H9 (cell line): ENCODE measurements at regions not wholly inside any gene's neighbourhood (a gene's known extent, or its start where the extent isn't known, plus 50 kb on each side); places are given as distances from the start of the nearest gene placed in this dataset.

Experiments
- DNase-seq: peaks from one replicate; pipeline ENCODE4 v3.0.0-alpha.2; 2017
- H2AFZ ChIP-seq: one replicate; pipeline ENCODE4 v1.6.1; 2013; ENCODE audit warnings: mild to moderate bottlenecking, low read length, control low read depth, moderate library complexity
- H2AK5ac ChIP-seq: 2 replicates; pipeline ENCODE4 v1.6.1; 2013; ENCODE audit warnings: low read length, control low read depth, mixed read lengths; ENCODE audit not compliant: insufficient read length
- H2BK120ac ChIP-seq: one replicate; pipeline ENCODE4 v1.6.1; 2013; ENCODE audit warnings: low read depth, mild to moderate bottlenecking, low read length, control low read depth, inconsistent platforms; ENCODE audit not compliant: poor library complexity, severe bottlenecking
- H2BK12ac ChIP-seq: 2 replicates; pipeline ENCODE4 v1.6.1; 2013; ENCODE audit warnings: low read length, control low read depth, mixed read lengths, low read depth; ENCODE audit not compliant: insufficient read length
- H2BK15ac ChIP-seq: 2 replicates; pipeline ENCODE4 v1.6.1; 2013; ENCODE audit warnings: low read depth, low read length, control low read depth
- H2BK20ac ChIP-seq: one replicate; pipeline ENCODE4 v1.6.1; 2013; ENCODE audit warnings: low read depth, mild to moderate bottlenecking, low read length, control low read depth, inconsistent platforms; ENCODE audit not compliant: poor library complexity, severe bottlenecking
- H2BK5ac ChIP-seq: 2 replicates; pipeline ENCODE4 v1.6.1; 2013; ENCODE audit warnings: low read length, control low read depth, mixed read lengths; ENCODE audit not compliant: insufficient read length
- H3K14ac ChIP-seq: 2 replicates; pipeline ENCODE4 v1.6.1; 2013; ENCODE audit warnings: low read length, control low read depth; ENCODE audit not compliant: insufficient read depth
- H3K18ac ChIP-seq: 2 replicates; pipeline ENCODE4 v1.6.1; 2013; ENCODE audit warnings: low read depth, mild to moderate bottlenecking, mixed read lengths, low read length, control low read depth; ENCODE audit not compliant: insufficient read length
- H3K23ac ChIP-seq: 2 replicates; pipeline ENCODE4 v1.6.1; 2013; ENCODE audit warnings: low read length, control low read depth, mixed read lengths, low read depth; ENCODE audit not compliant: insufficient read length
- H3K23me2 ChIP-seq: 2 replicates; pipeline ENCODE4 v1.6.1; 2013; ENCODE audit warnings: low read depth, mild to moderate bottlenecking, mixed read lengths, low read length, control low read depth; ENCODE audit not compliant: insufficient read length, poor library complexity, severe bottlenecking
- H3K27ac ChIP-seq: 2 replicates; pipeline ENCODE4 v1.5.1; 2013; ENCODE audit warnings: low read length, control low read depth, mixed read lengths, low read depth; ENCODE audit not compliant: insufficient read length
- H3K27me3 ChIP-seq: 2 replicates; pipeline ENCODE4 v1.6.1; 2013; ENCODE audit warnings: low read length, control low read depth, inconsistent platforms; ENCODE audit not compliant: insufficient read depth
- H3K4ac ChIP-seq: 2 replicates; pipeline ENCODE4 v1.6.1; 2013; ENCODE audit warnings: low read depth, mild to moderate bottlenecking, control low read depth, inconsistent platforms, low read length, moderate library complexity
- H3K4me1 ChIP-seq: 2 replicates; pipeline ENCODE4 v1.6.1; 2013; ENCODE audit warnings: low read length, control low read depth, inconsistent platforms; ENCODE audit not compliant: insufficient read depth
- H3K4me2 ChIP-seq: 2 replicates; pipeline ENCODE4 v1.6.1; 2013; ENCODE audit warnings: low read length, control low read depth, mixed read lengths; ENCODE audit not compliant: insufficient read length, insufficient read depth
- H3K56ac ChIP-seq: 2 replicates; pipeline ENCODE4 v1.6.1; 2013; ENCODE audit warnings: low read depth, mild to moderate bottlenecking, mixed read lengths, low read length, control low read depth; ENCODE audit not compliant: insufficient read length
- H3K79me1 ChIP-seq: 2 replicates; pipeline ENCODE4 v1.6.1; 2013; ENCODE audit warnings: low read depth, mild to moderate bottlenecking, moderate library complexity, low read length, control low read depth, inconsistent platforms; ENCODE audit not compliant: insufficient read depth, poor library complexity, severe bottlenecking
- H3K79me2 ChIP-seq: 2 replicates; pipeline ENCODE4 v1.6.1; 2013; ENCODE audit warnings: low read length, control low read depth, inconsistent platforms; ENCODE audit not compliant: insufficient read depth
- H3K9ac ChIP-seq: 2 replicates; pipeline ENCODE4 v1.6.1; 2013; ENCODE audit warnings: low read length, control low read depth, mixed read lengths; ENCODE audit not compliant: insufficient read length; ENCODE audit errors: extremely low read depth
- H3K9me3 ChIP-seq: one replicate; pipeline ENCODE4 v1.6.1; 2013; ENCODE audit warnings: low read depth, low read length, inconsistent platforms; ENCODE audit not compliant: control insufficient read depth
- H3T11ph ChIP-seq: one replicate; pipeline ENCODE4 v1.6.1; 2013; ENCODE audit warnings: mild to moderate bottlenecking, low read length, control low read depth, inconsistent platforms
- H4K20me1 ChIP-seq: one replicate; pipeline ENCODE4 v1.6.1; 2013; ENCODE audit not compliant: control insufficient read depth, insufficient read length, insufficient read depth
- H4K5ac ChIP-seq: 2 replicates; pipeline ENCODE4 v1.6.1; 2013; ENCODE audit warnings: low read depth, mild to moderate bottlenecking, mixed read lengths, low read length, control low read depth; ENCODE audit not compliant: insufficient read length
- H4K8ac ChIP-seq: replicated peaks from 2 replicates; pipeline ENCODE4 v1.6.1; 2013; ENCODE audit warnings: low read length, control low read depth, mixed read lengths, low read depth; ENCODE audit not compliant: insufficient read length
- H4K91ac ChIP-seq: 2 replicates; pipeline ENCODE4 v1.6.1; 2013; ENCODE audit warnings: low read depth, mild to moderate bottlenecking, moderate library complexity, mixed read lengths, low read length, control low read depth; ENCODE audit not compliant: insufficient read length
- H3K27ac Mint-ChIP-seq, 3 experiments: 2 replicates in 2 of 3; 3 replicates in 1 of 3; pipeline ENCODE4 v1.8.0; 2020 to 2021; ENCODE audit warnings: mixed read lengths in 3 of 3, mild to moderate bottlenecking in 1 of 3, moderate library complexity in 1 of 3
- H3K27me3 Mint-ChIP-seq: 2 replicates; pipeline ENCODE4 v1.8.0; 2021; ENCODE audit warnings: low read depth, mild to moderate bottlenecking, moderate library complexity, mixed read lengths
- H3K36me3 Mint-ChIP-seq, 3 experiments: 2 replicates in 2 of 3; 3 replicates in 1 of 3; pipeline ENCODE4 v1.8.0; 2020 to 2021; ENCODE audit warnings: low read depth in 3 of 3, mixed read lengths in 3 of 3; ENCODE audit not compliant: insufficient read depth in 1 of 3
- H3K4me1 Mint-ChIP-seq, 2 experiments: 2 replicates each; pipeline ENCODE4 v1.8.0; 2020; ENCODE audit warnings: mixed read lengths in 2 of 2
- H3K4me3 Mint-ChIP-seq, 2 experiments: 2 replicates in 1 of 2; 3 replicates in 1 of 2; pipeline ENCODE4 v1.8.0; 2020 to 2021; ENCODE audit warnings: mild to moderate bottlenecking in 2 of 2, mixed read lengths in 2 of 2, moderate library complexity in 1 of 2
- H3K9me3 Mint-ChIP-seq, 2 experiments: 2 replicates in 1 of 2; 3 replicates in 1 of 2; pipeline ENCODE4 v1.8.0; 2020; ENCODE audit warnings: mild to moderate bottlenecking in 2 of 2, mixed read lengths in 2 of 2, moderate library complexity in 1 of 2
- WGBS: extraction: QIAGEN DNeasy Blood & Tissue Kit; methylation state at CpG from one replicate; pipeline ENCODE4 v1.1.7; 2013; ENCODE audit warnings: missing lambda C conversion rate, low lambda C conversion rate, mixed read lengths; ENCODE audit not compliant: insufficient read length; ENCODE audit errors: extremely low coverage; 5-methylcytosine and 5-hydroxymethylcytosine counted together
- TF ChIP-seq, protein P1 (sequence below): fragments of 200-600 bp; sonication (generic); conservative IDR thresholded peaks from 3 replicates; pipeline ENCODE4 v1.8.0; 2021; ENCODE audit warnings: antibody characterized with exemption, mild to moderate bottlenecking

DNA sequence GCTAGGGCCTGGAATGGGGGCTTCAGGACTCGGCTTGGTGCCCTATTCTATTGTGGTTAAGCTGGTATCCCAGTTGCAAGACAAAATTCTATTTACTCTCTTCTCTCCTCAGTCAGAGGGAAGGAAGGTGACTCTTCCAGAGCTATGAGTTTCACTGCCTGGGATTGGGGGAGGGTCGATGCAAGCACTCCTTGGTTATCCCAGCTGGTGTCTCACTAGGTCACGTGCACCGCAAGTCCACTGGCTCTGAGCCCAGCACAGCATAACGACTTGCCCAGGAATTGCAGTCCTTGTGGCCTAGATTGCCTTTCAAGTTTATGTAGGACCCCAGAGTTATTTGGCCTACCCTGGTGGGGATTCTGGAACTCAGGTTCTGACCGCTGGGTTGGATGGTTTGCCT lies 958.8 kb downstream of the IGSF11 start:
- Histone ChIP-seq H3K23me2 (no peaks in the 10 kb centered on the region), H4K20me1 (no peaks in the 10 kb centered on the region), H4K5ac (no peak overlapping the region), H3T11ph (no peak overlapping the region), H3K79me2 (no peaks in the 10 kb centered on the region), H3K9ac (no peak overlapping the region), H3K27ac (no peak overlapping the region), H3K4me1 (no peaks in the 10 kb centered on the region), H2BK12ac (no peak overlapping the region), H2BK15ac (no peak overlapping the region), H2AFZ (no peak overlapping the region), H2BK20ac (no peak overlapping the region), H4K91ac (no peak overlapping the region), H4K8ac (no peak overlapping the region), H3K18ac (no peak overlapping the region), H3K4me2 (no peak overlapping the region), H3K56ac (no peak overlapping the region), H3K27me3 (no peaks in the 10 kb centered on the region), H2BK120ac (no peak overlapping the region), H3K9me3 (no peaks in the 10 kb centered on the region), H3K23ac (no peak overlapping the region), H3K4ac (no peak overlapping the region), H2AK5ac (no peak overlapping the region), H3K14ac (no peak overlapping the region), H2BK5ac (no peak overlapping the region), H3K79me1 (no peaks in the 10 kb centered on the region)
- no CpG with 5 or more reads among the region's 6 CpGs for WGBS
- Mint-ChIP-seq H3K27ac (no peak overlapping the region), H3K27me3 (no peaks in the 10 kb centered on the region), H3K36me3 (no peaks in the 10 kb centered on the region; a peak in 1 of 7 replicates), H3K4me3 (no peak overlapping the region), H3K9me3 (peaks cover 0 to 2% of the 10 kb centered on the region in 2 experiments; a peak in 1 of 5 replicates), H3K4me1 (peaks cover 0 to under 1% of the 10 kb centered on the region in 2 experiments; a peak in 1 of 4 replicates)
- DNase-seq, result no peak
- TF ChIP-seq, protein P1, sequence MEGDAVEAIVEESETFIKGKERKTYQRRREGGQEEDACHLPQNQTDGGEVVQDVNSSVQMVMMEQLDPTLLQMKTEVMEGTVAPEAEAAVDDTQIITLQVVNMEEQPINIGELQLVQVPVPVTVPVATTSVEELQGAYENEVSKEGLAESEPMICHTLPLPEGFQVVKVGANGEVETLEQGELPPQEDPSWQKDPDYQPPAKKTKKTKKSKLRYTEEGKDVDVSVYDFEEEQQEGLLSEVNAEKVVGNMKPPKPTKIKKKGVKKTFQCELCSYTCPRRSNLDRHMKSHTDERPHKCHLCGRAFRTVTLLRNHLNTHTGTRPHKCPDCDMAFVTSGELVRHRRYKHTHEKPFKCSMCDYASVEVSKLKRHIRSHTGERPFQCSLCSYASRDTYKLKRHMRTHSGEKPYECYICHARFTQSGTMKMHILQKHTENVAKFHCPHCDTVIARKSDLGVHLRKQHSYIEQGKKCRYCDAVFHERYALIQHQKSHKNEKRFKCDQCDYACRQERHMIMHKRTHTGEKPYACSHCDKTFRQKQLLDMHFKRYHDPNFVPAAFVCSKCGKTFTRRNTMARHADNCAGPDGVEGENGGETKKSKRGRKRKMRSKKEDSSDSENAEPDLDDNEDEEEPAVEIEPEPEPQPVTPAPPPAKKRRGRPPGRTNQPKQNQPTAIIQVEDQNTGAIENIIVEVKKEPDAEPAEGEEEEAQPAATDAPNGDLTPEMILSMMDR, result no peak
